HG03095 (cell line): ENCODE measurements at regions not wholly inside any gene's neighbourhood (a gene's known extent, or its start where the extent isn't known, plus 50 kb on each side); places are given as distances from the start of the nearest gene placed in this dataset.

Experiments
- ATAC-seq: cut with Tn5 transposase; IDR thresholded peaks from one replicate; pipeline ENCODE4 v1.9.1; 2021; ENCODE audit warnings: moderate library complexity; ENCODE audit not compliant: unreplicated experiment

DNA sequence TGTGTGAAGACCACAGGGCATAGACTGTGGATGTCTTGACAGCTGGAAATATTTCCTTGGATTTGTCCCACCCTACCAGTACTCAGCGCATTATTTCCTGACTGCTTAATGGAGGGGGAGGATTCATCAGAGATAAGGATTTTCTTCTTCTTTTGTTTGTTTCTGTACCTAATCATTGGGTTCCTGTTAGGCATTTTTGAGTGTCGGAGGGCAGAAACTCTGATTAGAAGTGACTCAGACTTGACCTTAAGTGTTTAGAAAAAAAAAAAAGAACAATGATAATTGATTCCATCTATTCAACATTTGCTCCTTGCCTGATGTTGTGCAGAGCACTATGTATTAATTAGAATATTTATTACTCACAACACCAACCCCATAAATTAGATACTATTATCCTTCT, 78.5 kb upstream of the SYNPR start:
- ATAC-seq: no peak

DNA sequence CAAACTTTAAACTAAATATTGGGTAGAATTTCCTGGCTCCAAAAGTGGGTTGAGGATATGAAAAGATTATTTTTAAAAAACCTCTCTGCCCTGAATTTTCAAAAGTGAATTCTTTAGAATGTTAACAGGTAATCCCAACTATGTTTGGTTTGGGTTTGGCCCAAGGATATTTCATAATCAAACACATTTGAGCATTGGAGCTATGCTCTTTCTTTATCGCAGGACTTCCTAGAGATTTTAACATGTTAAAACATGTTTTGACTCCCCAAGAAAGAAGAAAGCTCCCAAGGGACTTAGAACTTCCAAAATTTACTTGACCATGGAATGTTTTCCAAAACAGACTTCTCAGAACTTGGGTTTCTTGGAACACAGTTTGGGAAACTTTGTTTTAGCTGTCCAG, 75.6 kb upstream of the SYNPR start:
- no peak for ATAC-seq

GRCh38 chr3:63207066-63207590, 71.0 kb upstream of the SYNPR start:
- ATAC-seq: no peak

GRCh38 chr3:63228087-63228486, 50.0 kb upstream of the SYNPR start:
- ATAC-seq: no peak
